Lung microvascular endothelial cell (primary cell): ENCODE measurements at regions not wholly inside any gene's neighbourhood (a gene's known extent, or its start where the extent isn't known, plus 50 kb on each side); places are given as distances from the start of the nearest gene placed in this dataset.
"Not testable (repeated sequence)": the region's sequence is repeated elsewhere in the genome, so short reads cannot be mapped to it uniquely, and the experiment has no call there.

Experiments used
- DNase-seq, 2 donors: peaks; one replicate each; pipeline versions ENCODE4 v3.0.0 to v3.0.0-alpha.2; 2010; ENCODE audit warnings: low read depth in 2 of 2

- no peak for DNase-seq
These were observed 250.6 kb upstream of the HNRNPA3 start for GRCh38 chr2:176961775-176962619.

DNA sequence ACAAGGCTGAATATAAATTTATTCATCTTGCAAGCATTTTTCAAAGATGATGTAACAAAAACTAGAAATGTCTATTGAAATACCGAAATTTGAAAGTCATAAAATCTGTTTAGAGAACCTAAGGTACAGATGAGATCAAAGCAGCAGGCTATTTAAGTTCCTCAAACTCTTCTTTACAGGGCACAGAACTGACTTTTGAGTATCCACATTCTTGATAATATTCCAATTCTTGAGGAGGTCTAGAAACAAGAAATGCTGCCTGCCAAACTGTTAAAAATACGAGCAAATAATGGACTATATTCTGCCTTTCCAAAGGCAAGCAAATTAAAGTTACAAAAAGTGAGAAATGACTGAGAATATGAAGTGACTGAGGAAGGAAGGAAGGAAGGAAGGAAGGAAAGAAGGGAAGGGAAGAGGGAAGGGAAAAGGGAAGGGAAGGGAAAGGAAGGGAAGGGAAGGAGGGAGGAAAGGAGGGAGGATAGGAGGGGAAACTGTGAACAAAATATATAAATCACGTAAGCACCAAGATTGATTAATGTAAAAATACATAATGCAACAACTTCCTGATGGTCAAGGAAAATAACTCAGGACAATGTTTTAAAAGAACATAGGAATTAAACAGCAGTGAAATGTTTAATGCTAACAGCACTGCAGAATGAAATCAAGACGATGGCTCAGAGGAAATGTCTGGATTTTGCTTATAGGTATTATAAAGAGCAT lies 248.9 kb upstream of the HNRNPA3 start:
- DNase-seq = no peak

DNA sequence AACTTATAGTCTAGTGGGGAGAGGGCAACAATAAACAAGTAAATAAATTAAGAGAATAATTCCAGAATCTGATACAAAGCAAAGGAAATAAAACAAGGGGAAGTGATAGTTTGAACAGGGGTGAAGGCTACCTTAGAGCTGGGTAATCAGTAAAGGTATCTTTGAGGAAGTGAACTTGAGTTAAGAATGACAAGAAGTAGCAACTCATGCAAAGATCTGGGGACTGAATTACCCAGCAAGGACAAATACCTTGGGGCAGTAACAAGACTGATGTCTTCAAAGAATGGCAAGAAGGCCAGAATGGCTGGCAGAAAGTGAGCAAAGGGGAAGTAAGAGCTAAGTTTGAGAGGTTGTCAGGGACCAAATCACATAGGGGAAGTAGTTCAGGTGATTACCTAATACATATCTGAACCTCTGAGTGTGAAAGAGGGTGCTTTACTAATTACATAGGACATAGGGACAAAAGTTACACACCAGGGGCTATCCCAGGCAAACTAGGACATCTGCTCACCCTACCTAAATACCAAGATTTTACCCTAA lies 244.6 kb upstream of the HNRNPA3 start:
- DNase-seq = no peak

- DNase-seq = no peak
These were observed 242.8 kb upstream of the HNRNPA3 start for GRCh38 chr2:176969642-176970359.

DNA sequence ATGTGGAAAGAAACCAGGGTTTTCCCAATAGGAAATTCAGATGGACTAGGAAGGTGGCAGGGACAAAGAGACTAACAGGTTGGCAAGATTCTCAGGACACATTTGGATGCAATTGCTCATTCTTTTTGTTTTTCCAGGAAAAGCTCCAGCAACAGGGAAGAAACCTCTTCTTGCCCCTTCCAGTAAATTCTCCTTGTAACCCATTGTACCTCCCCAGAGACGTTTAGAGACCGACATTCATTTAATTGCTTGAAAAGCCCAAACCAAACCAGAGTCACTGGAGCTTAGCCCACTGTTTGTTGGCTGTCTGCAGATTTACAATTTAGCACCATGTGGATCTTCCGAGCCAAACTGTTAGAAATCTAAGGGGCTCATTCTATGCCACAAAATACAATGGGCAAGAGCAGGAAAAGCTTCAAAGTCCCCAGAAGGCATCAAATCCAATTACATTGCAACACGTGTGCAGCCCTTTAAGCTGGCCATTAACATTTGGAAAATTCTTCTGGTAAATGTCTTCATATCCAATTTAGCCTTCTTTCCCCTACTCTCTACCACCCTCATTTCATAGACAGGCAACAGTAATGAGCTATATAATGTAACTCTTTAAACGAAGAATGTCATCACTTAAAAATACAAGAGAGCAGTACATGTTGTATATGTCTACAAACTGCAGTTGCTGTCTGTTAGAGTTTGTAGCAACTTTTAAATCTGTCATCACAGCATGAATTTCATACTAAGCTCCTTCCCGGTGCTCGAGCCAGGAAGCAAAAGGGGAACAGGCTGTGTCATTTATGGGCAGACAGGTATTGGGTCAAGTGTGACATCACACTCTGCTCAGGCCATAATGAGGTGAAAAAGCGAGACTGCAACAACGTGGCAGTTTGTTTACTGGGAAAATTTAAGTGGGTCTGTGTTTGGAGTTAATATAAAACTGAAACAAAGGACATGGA lies 235.6 kb upstream of the HNRNPA3 start:
- DNase-seq = peak in 1 of 2 donors; percentile 32

- peak in 1 of 2 donors; percentile 5 for DNase-seq
These were observed 233.7 kb upstream of the HNRNPA3 start for GRCh38 chr2:176978921-176979320.

- no peak for DNase-seq
These were observed 232.4 kb upstream of the HNRNPA3 start for GRCh38 chr2:176979981-176980710.

DNA sequence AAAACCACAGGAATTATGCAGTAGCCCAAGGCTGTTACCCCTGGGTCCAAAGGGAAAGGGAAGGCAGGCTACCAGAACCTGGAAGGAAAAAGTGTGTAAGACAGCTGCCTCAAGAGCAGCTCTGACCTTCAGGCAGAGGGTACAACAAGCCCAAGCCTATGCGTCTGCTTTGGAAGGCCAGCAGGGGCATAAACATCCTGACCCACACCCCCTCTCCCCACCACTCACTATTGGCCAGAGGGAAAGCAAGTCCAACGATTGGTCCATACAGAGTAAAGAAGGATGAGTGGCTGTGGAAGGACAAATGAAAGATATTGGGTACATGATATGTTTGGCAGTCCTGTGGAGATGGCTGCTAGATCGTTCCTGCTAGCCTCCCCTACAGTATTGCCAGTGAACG lies 227.6 kb upstream of the HNRNPA3 start:
- no peak for DNase-seq

DNA sequence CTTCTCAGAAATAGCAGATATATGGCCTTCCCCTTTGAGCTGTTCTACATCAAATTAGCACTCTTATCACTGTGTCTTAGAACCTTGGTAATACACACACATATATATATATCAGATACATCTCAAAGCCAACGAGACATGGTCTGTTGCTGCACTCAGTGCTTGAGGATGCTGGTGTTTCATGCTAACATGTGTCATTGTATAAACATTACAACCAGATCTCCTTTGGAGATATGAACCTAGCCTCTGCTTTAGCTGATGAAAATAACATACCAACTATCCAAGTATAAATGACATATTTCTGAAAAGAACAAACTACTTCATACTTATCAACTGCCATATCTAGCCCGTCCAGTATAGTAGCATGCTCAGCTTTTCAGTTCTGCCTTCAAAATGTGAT lies 226.7 kb upstream of the HNRNPA3 start:
- DNase-seq = no peak

DNA sequence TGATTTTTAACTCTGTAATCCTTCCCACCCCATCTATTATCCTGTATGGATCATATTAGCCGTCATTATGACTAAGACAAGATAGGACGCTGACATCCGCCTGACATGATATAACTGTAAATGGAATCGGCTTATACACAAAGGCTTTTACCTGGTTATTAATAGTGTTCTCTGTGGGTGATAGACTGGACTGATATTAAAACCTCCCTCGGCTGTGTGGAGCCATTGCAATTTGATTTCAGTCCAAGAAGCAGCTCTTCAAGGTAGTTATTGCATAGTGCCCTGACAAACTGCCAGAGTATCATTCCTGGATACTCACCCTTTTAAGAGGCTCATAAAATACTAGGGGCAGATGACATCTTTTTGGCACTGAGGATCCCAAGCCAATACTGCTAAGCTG lies 226.1 kb upstream of the HNRNPA3 start:
- DNase-seq = no peak

DNA sequence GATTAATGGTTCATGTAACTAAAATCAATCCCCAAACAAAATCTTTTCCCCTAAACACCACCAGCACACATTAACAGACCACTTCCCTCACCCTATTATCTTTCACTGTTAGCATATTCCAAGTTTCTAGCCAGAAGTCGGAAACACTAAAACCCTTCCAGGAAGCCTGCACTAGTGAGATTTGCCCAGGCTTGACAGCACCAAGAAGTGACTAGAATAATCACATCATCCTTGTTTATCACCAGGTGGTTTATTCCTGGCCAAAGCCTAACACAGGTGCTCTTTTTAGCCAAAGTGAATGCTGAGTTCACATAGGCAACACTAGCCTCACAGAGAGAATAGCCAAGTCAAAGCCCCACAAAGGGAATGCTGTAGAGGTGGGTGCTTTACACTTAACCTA lies 221.2 kb upstream of the HNRNPA3 start:
- DNase-seq = no peak

- peak; percentile 49 to 88 for DNase-seq
These were observed 215.4 kb upstream of the HNRNPA3 start for GRCh38 chr2:176997074-176997791.

DNA sequence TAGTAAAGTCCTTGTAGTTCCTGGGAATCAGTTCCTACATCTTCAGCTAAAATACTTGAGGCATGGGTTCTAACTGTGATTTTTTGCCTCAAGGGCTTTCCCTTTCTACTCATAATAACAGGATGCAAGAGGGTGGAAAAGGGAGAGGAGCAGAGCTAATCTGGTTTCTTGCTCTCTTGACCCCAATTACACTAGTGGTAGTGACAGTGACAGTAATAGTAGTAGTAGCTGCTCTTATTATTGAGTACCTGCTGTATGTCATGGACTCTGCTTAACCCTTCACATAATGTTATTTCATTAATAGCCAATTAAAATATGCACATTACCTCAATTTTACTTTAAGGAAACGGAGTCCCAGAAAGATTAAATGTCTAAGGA lies 214.8 kb upstream of the HNRNPA3 start:
- DNase-seq = no peak

- no peak for DNase-seq
These were observed 213.3 kb upstream of the HNRNPA3 start for GRCh38 chr2:176999301-176999700.

DNA sequence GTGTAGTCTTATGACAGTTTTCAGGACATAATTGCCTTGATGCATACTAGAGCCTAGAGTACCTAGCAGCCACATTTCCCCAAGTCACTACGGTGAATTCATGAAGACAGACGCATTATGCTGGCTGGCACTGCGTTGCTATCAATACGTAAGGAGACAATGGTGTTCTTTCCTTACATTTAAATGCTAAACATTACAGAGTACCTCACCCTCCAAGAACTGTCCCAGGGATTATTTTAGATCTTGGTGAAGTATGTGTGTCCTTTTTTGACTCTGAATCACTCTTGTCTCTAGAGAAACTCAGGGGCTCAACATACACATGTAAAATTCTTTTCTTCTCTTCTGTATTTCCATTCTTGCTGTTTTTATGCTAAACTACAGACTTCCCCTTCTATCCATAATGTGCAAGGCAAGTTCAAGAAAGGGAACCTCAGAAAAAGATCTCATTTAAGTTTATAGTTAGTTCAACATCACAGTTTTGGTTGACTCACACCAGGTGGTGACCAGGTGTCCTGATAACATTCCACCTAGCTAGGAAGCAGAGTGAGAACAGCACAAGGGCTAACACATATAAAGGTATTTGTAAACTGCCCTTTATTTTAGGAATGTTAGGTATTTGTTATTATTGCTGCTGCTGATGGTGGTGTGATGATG lies 212.4 kb upstream of the HNRNPA3 start:
- no peak for DNase-seq

DNA sequence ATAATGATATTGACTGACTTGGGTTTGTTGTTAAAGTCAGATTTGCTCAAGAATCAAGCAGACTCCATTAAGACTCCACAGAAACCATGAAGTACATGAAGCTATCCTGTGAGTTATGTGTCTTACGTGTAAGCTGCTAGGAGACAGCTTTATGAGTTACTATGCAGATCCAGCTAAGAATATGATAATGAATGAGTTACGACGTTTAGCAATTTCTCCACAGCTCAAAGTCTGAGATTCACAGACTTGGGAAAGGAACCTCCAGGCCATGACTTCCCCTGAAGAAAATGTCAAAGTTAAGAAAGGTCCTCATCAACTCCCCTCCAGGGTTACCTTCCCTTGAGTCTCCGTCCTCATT lies 211.9 kb upstream of the HNRNPA3 start:
- no peak for DNase-seq

- DNase-seq = no peak
These were observed 211.3 kb upstream of the HNRNPA3 start for GRCh38 chr2:177001334-177001733.

- no peak for DNase-seq
These were observed 209.6 kb upstream of the HNRNPA3 start for GRCh38 chr2:177002983-177003382.

GRCh38 chr2:177007726-177008125 lies 204.9 kb upstream of the HNRNPA3 start:
- DNase-seq = not testable (repeated sequence)
